Common myeloid progenitor, CD34-positive (primary cell): ENCODE measurements at regions not wholly inside any gene's neighbourhood (a gene's known extent, or its start where the extent isn't known, plus 50 kb on each side); places are given as distances from the start of the nearest gene placed in this dataset.
A peak's percentile ranks its signal among the peaks of the same experiment; 100 is the strongest.

ENCODE experiments used
- CTCF ChIA-PET: fragments of 350-600 bp; sonication (Branson Sonifier 250); formaldehyde crosslinking; loops from one replicate; lab custom pipeline; 2021; ENCODE audit warnings: antibody characterized with exemption; lab: Charles Lee
- POLR2A ChIA-PET: fragments of 350-600 bp; sonication (Branson Sonifier 250); formaldehyde crosslinking; loops from one replicate; lab custom pipeline; 2021; ENCODE audit warnings: antibody characterized with exemption; lab: Charles Lee
- DNase-seq, 3 donors: peaks; one replicate each; pipeline versions ENCODE4 v3.0.0 to v3.0.0-alpha.2; 2013
- H3K27ac ChIP-seq, 2 experiments: 1 replicate in 1 of 2; 2 replicates in 1 of 2; pipeline ENCODE4 v1.7.0; 2013; ENCODE audit warnings: inconsistent platforms in 2 of 2, low read length in 2 of 2, mild to moderate bottlenecking in 2 of 2, low read depth in 1 of 2, moderate library complexity in 1 of 2; ENCODE audit not compliant: severe bottlenecking in 2 of 2, insufficient read depth in 1 of 2, poor library complexity in 1 of 2
- H3K27me3 ChIP-seq, 5 experiments: replicated peaks in 2 of 5; 1 replicate in 3 of 5; 2 replicates in 2 of 5; pipeline versions ENCODE4 v1.6.1 to v1.7.0; 2013; ENCODE audit warnings: low read length in 4 of 5, mild to moderate bottlenecking in 2 of 5, moderate library complexity in 2 of 5, inconsistent platforms in 1 of 5; ENCODE audit not compliant: insufficient read depth in 5 of 5, control insufficient read depth in 4 of 5
- H3K36me3 ChIP-seq, 4 experiments: 1 replicate in 2 of 4; 2 replicates in 2 of 4; pipeline versions ENCODE4 v1.6.1 to v1.7.0; 2013; ENCODE audit warnings: low read length in 3 of 4, control low read depth in 1 of 4, mild to moderate bottlenecking in 1 of 4; ENCODE audit not compliant: control insufficient read depth in 4 of 4, insufficient read depth in 4 of 4
- H3K4me1 ChIP-seq, 4 experiments: 1 replicate in 3 of 4; 2 replicates in 1 of 4; pipeline versions ENCODE4 v1.6.1 to v1.7.1; 2013; ENCODE audit warnings: low read length in 3 of 4, mild to moderate bottlenecking in 3 of 4, control low read depth in 1 of 4, inconsistent platforms in 1 of 4, moderate library complexity in 1 of 4; ENCODE audit not compliant: control insufficient read depth in 4 of 4, insufficient read depth in 4 of 4; ENCODE audit errors: control extremely low read depth in 1 of 4
- H3K4me3 ChIP-seq, 7 experiments: 1 replicate in 4 of 7; 2 replicates in 3 of 7; pipeline versions ENCODE4 v1.5.1 to v1.7.0; 2013; ENCODE audit warnings: mild to moderate bottlenecking in 7 of 7, low read length in 6 of 7, moderate library complexity in 6 of 7, inconsistent platforms in 2 of 7, low read depth in 2 of 7, control low read depth in 1 of 7; ENCODE audit not compliant: insufficient read depth in 4 of 7, control insufficient read depth in 1 of 7; ENCODE audit errors: extremely low read depth in 1 of 7
- H3K9me3 ChIP-seq, 5 experiments: 1 replicate in 4 of 5; 2 replicates in 1 of 5; pipeline versions ENCODE4 v1.6.1 to v1.7.1; 2013; ENCODE audit warnings: low read length in 4 of 5, mild to moderate bottlenecking in 2 of 5, inconsistent platforms in 1 of 5, low read depth in 1 of 5, moderate library complexity in 1 of 5; ENCODE audit not compliant: control insufficient read depth in 4 of 5, insufficient read depth in 2 of 5; ENCODE audit errors: control extremely low read depth in 1 of 5
- WGBS: methylation state at CpG from one replicate; pipeline ENCODE4 v1.1.5; 2013; ENCODE audit not compliant: insufficient coverage; 5-methylcytosine and 5-hydroxymethylcytosine counted together

DNA sequence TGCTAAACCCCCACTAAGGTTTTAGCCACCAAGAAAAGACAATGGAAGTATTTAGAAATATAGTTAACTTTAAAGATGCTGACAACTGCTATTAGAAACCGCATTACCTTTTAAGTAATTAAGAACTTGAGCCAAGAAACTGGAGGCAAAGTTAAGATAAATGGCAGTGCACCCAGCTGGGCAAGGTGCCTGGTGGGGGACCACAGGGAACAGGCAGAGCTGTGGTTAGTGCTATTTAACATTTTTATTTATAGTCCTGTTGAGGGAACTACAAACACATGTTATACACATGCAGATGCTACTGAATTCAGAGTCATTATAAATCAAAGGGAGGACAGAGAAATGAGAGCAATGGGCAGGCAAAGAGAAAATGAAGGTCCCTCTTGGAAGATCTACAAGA lies 447.9 kb downstream of the TFAP2B start:
- H3K27me3 ChIP-seq: no peaks in the 10 kb centered on the region
- peak; percentile 12 to 84 (median 68) for DNase-seq
- ChIA-PET POLR2A (no interaction called here), CTCF (no interaction called here)
- H3K27ac ChIP-seq: no peak overlapping the region
- H3K4me3 ChIP-seq: no peak overlapping the region
- no peaks in the 10 kb centered on the region for H3K36me3 ChIP-seq
- H3K4me1 ChIP-seq: peaks cover 6 to 30% (median 18%) of the 10 kb centered on the region in 4 experiments
- H3K9me3 ChIP-seq: no peaks in the 10 kb centered on the region
- WGBS: no CpG with 5 or more reads among the region's 1 CpG

DNA sequence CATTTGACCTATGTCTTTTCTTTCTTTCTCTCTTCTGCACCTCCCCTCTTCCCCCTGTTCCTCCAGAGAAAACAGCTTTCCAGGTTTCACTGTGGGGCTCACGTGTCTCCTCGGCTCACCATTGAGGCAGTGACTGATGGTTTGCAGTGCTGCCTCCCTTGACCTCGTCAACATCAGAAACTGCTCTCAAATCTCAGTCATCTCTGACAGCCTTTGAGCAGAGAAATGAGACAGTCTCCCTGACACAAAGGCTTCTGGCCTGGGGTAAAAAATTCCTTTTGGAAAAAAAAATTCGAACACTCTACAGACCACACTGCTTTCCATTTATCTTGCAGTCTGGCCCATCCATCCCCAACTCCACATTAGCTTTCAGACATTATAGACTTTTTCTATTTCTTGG lies 450.0 kb downstream of the TFAP2B start:
- peaks cover 14 to 45% (median 29%) of the 10 kb centered on the region in 4 experiments for H3K4me1 ChIP-seq
- 98% methylated on average over 4 of the region's 4 CpGs for whole genome bisulfite sequencing
- ChIA-PET POLR2A (no interaction called here), CTCF (no interaction called here)
- H3K27ac ChIP-seq: no peak overlapping the region
- no peak overlapping the region for H3K4me3 ChIP-seq
- DNase-seq: no peak
- no peaks in the 10 kb centered on the region for H3K27me3 ChIP-seq
- H3K9me3 ChIP-seq: no peaks in the 10 kb centered on the region
- no peaks in the 10 kb centered on the region for H3K36me3 ChIP-seq

DNA sequence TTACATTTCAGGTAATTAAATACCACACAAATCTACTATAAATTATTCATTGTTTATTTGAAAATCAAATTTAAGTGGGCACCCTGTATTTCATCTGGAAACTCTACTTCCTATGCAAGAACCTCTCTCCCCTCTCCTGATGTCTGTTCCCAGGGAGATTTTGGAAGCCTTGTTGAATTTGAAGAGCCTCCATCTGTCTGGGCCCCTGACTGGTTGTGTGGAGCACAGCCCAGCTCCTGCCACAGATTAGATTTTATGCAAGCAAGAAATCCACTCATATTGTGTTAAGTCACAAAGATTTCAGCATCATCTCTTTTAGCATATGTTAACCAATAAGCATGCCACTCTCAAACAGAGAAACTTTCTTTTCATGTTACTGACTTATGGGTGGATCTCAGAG lies 451.2 kb downstream of the TFAP2B start:
- H3K4me3 ChIP-seq: no peak overlapping the region
- no peak for DNase-seq
- H3K27me3 ChIP-seq: no peaks in the 10 kb centered on the region
- H3K36me3 ChIP-seq: no peaks in the 10 kb centered on the region
- H3K4me1 ChIP-seq: peaks cover 13 to 47% (median 29%) of the 10 kb centered on the region in 4 experiments
- ChIA-PET CTCF (no interaction called here), POLR2A (no interaction called here)
- no peaks in the 10 kb centered on the region for H3K9me3 ChIP-seq
- no peak overlapping the region for H3K27ac ChIP-seq

DNA sequence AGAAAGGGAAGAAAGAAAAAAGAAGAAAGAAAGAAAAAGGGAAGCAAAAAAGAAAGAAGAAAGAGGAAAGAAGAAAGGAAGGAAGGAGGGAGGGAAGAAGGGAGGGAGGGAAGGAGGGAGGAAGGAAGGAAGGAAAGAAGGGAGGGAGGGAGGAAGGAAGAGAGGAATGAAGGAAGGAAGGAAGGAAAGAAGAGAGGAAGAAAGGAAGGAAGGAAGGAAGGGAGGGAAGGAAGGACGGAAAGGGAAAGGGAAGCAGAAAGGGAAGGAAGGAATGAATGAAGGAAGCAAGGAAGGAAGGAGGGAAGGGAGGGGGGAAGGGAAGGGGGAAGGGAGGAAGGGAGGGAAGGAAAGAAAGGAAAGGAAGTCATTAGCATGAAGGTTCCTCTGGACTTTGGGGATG lies 452.9 kb downstream of the TFAP2B start:
- no peaks in the 10 kb centered on the region for H3K27me3 ChIP-seq
- no peaks in the 10 kb centered on the region for H3K9me3 ChIP-seq
- DNase-seq: no peak
- CTCF ChIA-PET: no interaction called here
- H3K4me1 ChIP-seq: peaks cover 12 to 36% (median 18%) of the 10 kb centered on the region in 4 experiments
- H3K36me3 ChIP-seq: no peaks in the 10 kb centered on the region
- POLR2A ChIA-PET: no interaction called here
- no CpG with 5 or more reads among the region's 1 CpG for WGBS
- no peak overlapping the region for H3K4me3 ChIP-seq
- H3K27ac ChIP-seq: no peak overlapping the region

DNA sequence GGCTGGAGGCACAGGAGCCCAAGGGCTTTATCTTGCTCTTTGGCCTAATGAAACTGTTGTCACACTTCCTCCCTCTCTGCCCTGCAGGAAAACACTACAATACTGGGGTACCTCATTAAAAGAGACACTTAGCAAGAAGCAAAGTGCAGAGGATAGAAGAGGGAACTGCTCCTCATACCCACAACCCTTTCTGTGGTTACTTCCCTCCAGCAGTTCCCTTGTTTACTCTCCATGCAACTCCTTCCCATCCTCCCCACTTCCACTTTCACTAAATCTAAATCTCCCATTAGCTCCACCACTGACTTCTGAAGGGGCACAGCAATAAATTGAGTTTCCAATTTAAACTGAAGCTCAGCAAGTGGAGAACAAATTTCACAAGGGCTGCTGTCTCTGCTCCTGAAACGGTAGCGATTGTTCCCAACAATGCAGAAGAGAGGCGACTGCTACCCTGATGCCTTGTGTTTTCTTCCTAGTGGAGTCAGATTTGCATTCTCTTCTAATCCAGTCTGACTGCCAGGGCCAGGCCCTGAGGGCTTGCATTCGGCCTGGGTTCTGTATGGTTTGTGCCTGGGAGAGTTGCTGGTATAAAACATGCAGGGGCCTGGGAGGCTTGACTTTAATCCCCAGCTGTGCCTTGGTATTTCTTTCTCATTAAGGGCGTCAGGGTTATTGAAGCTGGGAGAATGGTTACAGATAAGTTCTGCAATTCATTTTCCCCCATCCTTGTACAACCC lies 454.7 kb downstream of the TFAP2B start:
- 8% methylated on average over 3 of the region's 5 CpGs for WGBS
- H3K36me3 ChIP-seq: no peaks in the 10 kb centered on the region
- no peaks in the 10 kb centered on the region for H3K27me3 ChIP-seq
- ChIA-PET POLR2A (interaction anchor here (1.1 kb wide), 1 partner anchor 11 kb away, joined by 3 read pairs; no protein-coding TSS in a partner anchor), CTCF (no interaction called here)
- peak; percentile 17 to 59 (median 52) for DNase-seq
- H3K9me3 ChIP-seq: no peaks in the 10 kb centered on the region
- H3K4me1 ChIP-seq: peaks cover 8 to 24% (median 11%) of the 10 kb centered on the region in 4 experiments
- no peak overlapping the region for H3K27ac ChIP-seq
- H3K4me3 ChIP-seq: peak overlapping the region in 1 of 7 experiments; percentile 19

DNA sequence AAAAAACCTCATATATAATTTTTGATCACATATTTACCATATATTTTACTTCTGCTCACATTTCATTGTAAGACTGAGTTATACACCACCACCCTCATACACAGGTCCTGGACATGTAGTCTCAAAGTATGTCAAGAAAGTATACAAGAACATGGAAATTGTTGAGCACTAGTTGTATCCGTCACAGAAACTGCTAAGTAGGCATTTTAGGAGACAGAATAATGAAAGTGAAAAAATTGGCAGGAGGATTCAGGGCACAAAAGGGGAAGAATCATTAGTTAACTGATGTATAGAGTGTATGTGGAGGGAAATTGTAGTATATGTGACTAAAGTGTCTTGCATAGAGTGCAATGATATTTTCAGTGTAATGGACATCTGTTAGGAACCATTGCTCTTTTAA lies 458.8 kb downstream of the TFAP2B start:
- POLR2A ChIA-PET: no interaction called here
- no peak for DNase-seq
- Histone ChIP-seq H3K27me3 (no peaks in the 10 kb centered on the region), H3K4me3 (no peak overlapping the region), H3K4me1 (peaks cover 7 to 17% (median 11%) of the 10 kb centered on the region in 4 experiments), H3K27ac (no peak overlapping the region), H3K36me3 (no peaks in the 10 kb centered on the region), H3K9me3 (no peaks in the 10 kb centered on the region)
- 90% methylated on average over 1 of the region's 1 CpG for WGBS
- CTCF ChIA-PET: no interaction called here

DNA sequence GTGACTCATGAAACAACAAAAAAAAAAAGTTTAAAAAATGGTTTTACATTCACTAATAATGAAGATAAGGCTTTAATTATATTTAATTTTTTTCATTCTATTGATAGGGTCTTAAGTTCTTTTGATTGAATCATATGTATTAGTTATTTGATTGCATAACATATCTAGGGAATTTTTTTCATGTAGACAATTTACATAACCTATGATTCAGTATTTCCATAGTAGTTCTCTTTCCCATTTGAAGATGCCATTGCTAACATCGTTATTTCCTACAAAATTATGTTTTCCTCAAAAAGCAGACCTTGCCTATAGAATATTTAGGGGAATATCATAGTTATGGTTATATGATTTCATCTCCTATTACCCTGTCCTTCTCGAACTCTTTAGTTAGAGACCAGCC lies 463.4 kb downstream of the TFAP2B start:
- H3K36me3 ChIP-seq: no peaks in the 10 kb centered on the region
- WGBS: no CpG with 5 or more reads among the region's 2 CpGs
- no peak for DNase-seq
- CTCF ChIA-PET: no interaction called here
- POLR2A ChIA-PET: no interaction called here
- peaks cover 0 to 20% (median 5%) of the 10 kb centered on the region in 4 experiments for H3K4me1 ChIP-seq
- H3K27ac ChIP-seq: no peak overlapping the region
- H3K27me3 ChIP-seq: no peaks in the 10 kb centered on the region
- no peak overlapping the region for H3K4me3 ChIP-seq
- no peaks in the 10 kb centered on the region for H3K9me3 ChIP-seq
